ENCODE measurements at regions not wholly inside any gene's neighbourhood (a gene's known extent, or its start where the extent isn't known, plus 50 kb on each side); places are given as distances from the start of the nearest gene placed in this dataset.

- TF ChIP-seq CTCF (IDR thresholded peaks at IDR 0.05; ENCODE audit: low read depth, low read length, poor library complexity, severe bottlenecking) = no peak
- TF ChIP-seq EZH2phosphoT487 (IDR thresholded peaks at IDR 0.05; ENCODE audit: borderline replicate concordance, low read length) = no peak
These were observed 678.0 kb downstream of the RNF144A start for GRCh38 chr2:7595206-7595605.

Measured in DOHH2 (cell line).